B cell (primary cell): ENCODE measurements at regions not wholly inside any gene's neighbourhood (a gene's known extent, or its start where the extent isn't known, plus 50 kb on each side); places are given as distances from the start of the nearest gene placed in this dataset.

Experiments used
- ATAC-seq: fragments of 200-7000 bp; cut with Tn5 transposase; one replicate; pipeline ENCODE4 v1.10.0; 2021; ENCODE audit warnings: low read depth, mild to moderate bottlenecking, moderate number of reproducible peaks, moderate library complexity
- CTCF ChIA-PET: fragments of 350-600 bp; sonication (Branson Sonifier 250); formaldehyde crosslinking; loops from one replicate; lab custom pipeline; 2021; ENCODE audit warnings: antibody characterized with exemption, inconsistent platforms; lab: Charles Lee
- POLR2A ChIA-PET: fragments of 350-600 bp; sonication (Branson Sonifier 250); formaldehyde crosslinking; loops from one replicate; lab custom pipeline; 2021; ENCODE audit warnings: antibody characterized with exemption; lab: Charles Lee
- DNase-seq: peaks from one replicate; pipeline ENCODE4 v3.0.0; 2013
- H2AFZ ChIP-seq: 2 replicates; pipeline ENCODE4 v1.6.1; 2012; ENCODE audit warnings: mild to moderate bottlenecking, low read depth, low read length; ENCODE audit not compliant: insufficient read depth, poor library complexity, severe bottlenecking
- H3K27ac ChIP-seq, 2 donors: 1 replicate in 1 of 2; 2 replicates in 1 of 2; pipeline ENCODE4 v1.5.1; 2012 to 2013; ENCODE audit warnings: low read length in 2 of 2, mild to moderate bottlenecking in 2 of 2, moderate library complexity in 1 of 2
- H3K27me3 ChIP-seq, 4 experiments: fragments of 200-600 bp in 1 of 4; sonication (generic) in 1 of 4; replicated peaks in 1 of 4; 1 replicate in 2 of 4; 2 replicates in 2 of 4; pipeline versions ENCODE4 v1.6.1 to v1.7.0; 2013 to 2016; ENCODE audit warnings: low read length in 3 of 4, mild to moderate bottlenecking in 2 of 4, mixed read lengths in 1 of 4, moderate library complexity in 1 of 4; ENCODE audit not compliant: insufficient read depth in 4 of 4, control insufficient read depth in 3 of 4; ENCODE audit errors: control extremely low read depth in 1 of 4
- H3K36me3 ChIP-seq, 2 experiments: replicated peaks in 1 of 2; 1 replicate in 1 of 2; 2 replicates in 1 of 2; pipeline versions ENCODE4 v1.6.1 to v1.7.1; 2013; ENCODE audit warnings: low read length in 1 of 2; ENCODE audit not compliant: insufficient read depth in 2 of 2, control insufficient read depth in 1 of 2; ENCODE audit errors: control extremely low read depth in 1 of 2, extremely low read depth in 1 of 2
- H3K4me1 ChIP-seq, 2 donors: fragments of 200-600 bp in 1 of 2; sonication (generic) in 1 of 2; 1 replicate in 1 of 2; 2 replicates in 1 of 2; pipeline versions ENCODE4 v1.5.1 to v1.6.1; 2013 to 2017; ENCODE audit warnings: low read length in 2 of 2; ENCODE audit not compliant: control insufficient read depth in 2 of 2, insufficient read depth in 2 of 2
- H3K4me2 ChIP-seq: replicated peaks from 2 replicates; pipeline ENCODE3; 2012; ENCODE audit warnings: mild to moderate bottlenecking, low read depth, low read length; ENCODE audit not compliant: poor library complexity, severe bottlenecking
- H3K4me3 ChIP-seq, 5 experiments: fragments of 200-600 bp in 1 of 5; sonication (generic) in 1 of 5; 1 replicate in 3 of 5; 2 replicates in 2 of 5; pipeline versions ENCODE4 v1.5.1 to v1.7.0; 2011 to 2016; ENCODE audit warnings: low read length in 4 of 5, mild to moderate bottlenecking in 4 of 5, low read depth in 2 of 5, control low read depth in 1 of 5, moderate library complexity in 1 of 5; ENCODE audit not compliant: insufficient read depth in 1 of 5; ENCODE audit errors: control extremely low read depth in 1 of 5, extremely low read depth in 1 of 5
- H3K79me2 ChIP-seq: fragments of 200-600 bp; sonication (generic); one replicate; pipeline ENCODE4 v1.6.0; 2016; ENCODE audit warnings: low read length; ENCODE audit not compliant: control insufficient read depth, insufficient read depth
- H3K9ac ChIP-seq: fragments of 200-600 bp; sonication (generic); 2 replicates; pipeline ENCODE4 v1.6.1; 2017; ENCODE audit warnings: mild to moderate bottlenecking, low read length, moderate library complexity
- H3K9me3 ChIP-seq, 3 donors: one replicate each; pipeline versions ENCODE4 v1.6.1 to v1.7.1; 2013; ENCODE audit warnings: low read length in 2 of 3; ENCODE audit not compliant: control insufficient read depth in 2 of 3, insufficient read depth in 1 of 3; ENCODE audit errors: control extremely low read depth in 1 of 3
- H4K20me1 ChIP-seq: 2 replicates; pipeline ENCODE4 v1.6.0; 2012; ENCODE audit warnings: mild to moderate bottlenecking, low read length; ENCODE audit not compliant: insufficient read depth, control insufficient read depth, poor library complexity, severe bottlenecking
- H3K27ac Mint-ChIP-seq: one replicate; pipeline ENCODE4 v1.8.0; 2021; ENCODE audit warnings: mixed read lengths
- H3K27me3 Mint-ChIP-seq: one replicate; pipeline ENCODE4 v1.8.0; 2021; ENCODE audit warnings: mixed read lengths
- H3K4me1 Mint-ChIP-seq: one replicate; pipeline ENCODE4 v1.8.0; 2021; ENCODE audit warnings: mixed read lengths
- H3K4me3 Mint-ChIP-seq: one replicate; pipeline ENCODE4 v1.8.0; 2021; ENCODE audit warnings: mixed read lengths
- H3K9me3 Mint-ChIP-seq: one replicate; pipeline ENCODE4 v1.8.0; 2022; ENCODE audit warnings: mixed read lengths; ENCODE audit not compliant: insufficient read depth
- EZH2 ChIP-seq: IDR thresholded peaks from 2 replicates; pipeline ENCODE4 v1.6.1; 2012; ENCODE audit warnings: borderline replicate concordance, low read depth, mild to moderate bottlenecking, moderate library complexity, low read length; ENCODE audit not compliant: insufficient read depth, poor library complexity, severe bottlenecking
- WGBS: methylation state at CpG from one replicate; pipeline ENCODE4 v1.1.5; 2013; ENCODE audit warnings: missing lambda C conversion rate; ENCODE audit not compliant: insufficient coverage; 5-methylcytosine and 5-hydroxymethylcytosine counted together
- intact Hi-C: fragments of 100-400 bp; cut with micrococcal nuclease; formaldehyde crosslinking; loops from one replicate; pipeline ENCODE4 v1.10.0; 2022
- TF ChIP-seq, protein P1 (sequence below): fragments of 200-600 bp; IDR thresholded peaks from one replicate; pipeline ENCODE4 v1.8.0; 2022; ENCODE audit warnings: antibody characterized with exemption, mild to moderate bottlenecking

DNA sequence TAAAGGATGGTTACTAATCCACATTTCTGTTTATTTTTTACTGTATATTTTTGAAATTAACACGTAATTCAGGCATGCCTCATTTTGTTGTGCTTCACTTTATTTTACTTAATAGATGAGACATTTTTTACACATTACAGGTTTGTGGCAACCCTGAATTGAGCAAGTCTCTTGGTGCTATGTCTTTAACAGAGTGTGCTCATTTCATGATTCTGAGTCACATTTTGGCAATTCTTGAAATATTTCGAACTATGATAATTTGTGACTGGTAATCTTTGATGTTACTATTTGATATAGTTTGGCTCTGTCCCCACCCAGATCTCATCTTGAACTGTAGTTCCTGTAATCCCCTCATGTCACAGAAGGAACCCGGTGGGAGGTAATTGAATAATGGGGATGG lies 1120.5 kb upstream of the FLRT2 start:
- ChIA-PET POLR2A (no interaction called here), CTCF (no interaction called here)
- H3K27ac ChIP-seq: no peak overlapping the region
- H2AFZ ChIP-seq: no peak overlapping the region
- intact Hi-C loops: no loop called here
- no peak overlapping the region for H3K9ac ChIP-seq
- H3K79me2 ChIP-seq: no peaks in the 10 kb centered on the region
- DNase-seq (no peak), ATAC-seq (no peak)
- no peak overlapping the region for H3K4me3 Mint-ChIP-seq
- no peaks in the 10 kb centered on the region for H3K4me1 Mint-ChIP-seq
- TF ChIP-seq EZH2: no peak
- TF ChIP-seq, protein P1, sequence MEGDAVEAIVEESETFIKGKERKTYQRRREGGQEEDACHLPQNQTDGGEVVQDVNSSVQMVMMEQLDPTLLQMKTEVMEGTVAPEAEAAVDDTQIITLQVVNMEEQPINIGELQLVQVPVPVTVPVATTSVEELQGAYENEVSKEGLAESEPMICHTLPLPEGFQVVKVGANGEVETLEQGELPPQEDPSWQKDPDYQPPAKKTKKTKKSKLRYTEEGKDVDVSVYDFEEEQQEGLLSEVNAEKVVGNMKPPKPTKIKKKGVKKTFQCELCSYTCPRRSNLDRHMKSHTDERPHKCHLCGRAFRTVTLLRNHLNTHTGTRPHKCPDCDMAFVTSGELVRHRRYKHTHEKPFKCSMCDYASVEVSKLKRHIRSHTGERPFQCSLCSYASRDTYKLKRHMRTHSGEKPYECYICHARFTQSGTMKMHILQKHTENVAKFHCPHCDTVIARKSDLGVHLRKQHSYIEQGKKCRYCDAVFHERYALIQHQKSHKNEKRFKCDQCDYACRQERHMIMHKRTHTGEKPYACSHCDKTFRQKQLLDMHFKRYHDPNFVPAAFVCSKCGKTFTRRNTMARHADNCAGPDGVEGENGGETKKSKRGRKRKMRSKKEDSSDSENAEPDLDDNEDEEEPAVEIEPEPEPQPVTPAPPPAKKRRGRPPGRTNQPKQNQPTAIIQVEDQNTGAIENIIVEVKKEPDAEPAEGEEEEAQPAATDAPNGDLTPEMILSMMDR: no peak
- no CpG with 5 or more reads among the region's 3 CpGs for WGBS
- H3K27ac Mint-ChIP-seq: no peak overlapping the region
- peaks cover 9% of the 10 kb centered on the region for H3K9me3 Mint-ChIP-seq
- H3K36me3 ChIP-seq: no peaks in the 10 kb centered on the region
- no peak overlapping the region for H3K4me2 ChIP-seq
- no peaks in the 10 kb centered on the region for H3K4me1 ChIP-seq
- no peaks in the 10 kb centered on the region for H3K27me3 ChIP-seq
- H3K9me3 ChIP-seq: peaks cover 0 to under 1% (median 0%) of the 10 kb centered on the region in 3 donors
- no peaks in the 10 kb centered on the region for H4K20me1 ChIP-seq
- H3K4me3 ChIP-seq: no peak overlapping the region
- H3K27me3 Mint-ChIP-seq: no peaks in the 10 kb centered on the region

DNA sequence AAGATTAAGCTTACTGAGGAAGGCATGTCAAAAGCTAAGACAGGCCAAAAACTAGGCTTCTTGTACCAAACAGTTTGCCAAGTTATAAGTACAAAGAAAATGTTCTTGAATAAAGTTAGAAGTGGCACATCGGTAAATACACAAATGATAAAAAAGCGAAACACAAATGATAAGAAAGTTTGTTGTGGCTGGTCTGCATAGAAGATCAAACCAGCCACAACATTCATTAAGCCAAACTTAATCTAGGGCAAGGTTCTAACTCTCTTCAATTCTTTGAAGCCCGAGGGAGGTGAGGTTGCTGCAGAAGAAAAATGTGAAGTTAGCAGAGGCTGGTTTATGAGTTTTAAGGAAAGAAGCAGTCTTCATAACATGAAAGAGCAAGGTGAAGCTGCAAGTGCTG lies 1119.6 kb upstream of the FLRT2 start:
- ChIA-PET CTCF (no interaction called here), POLR2A (no interaction called here)
- no peaks in the 10 kb centered on the region for H3K4me1 ChIP-seq
- H3K36me3 ChIP-seq: no peaks in the 10 kb centered on the region
- WGBS: no CpG with 5 or more reads among the region's 3 CpGs
- H3K4me1 Mint-ChIP-seq: no peaks in the 10 kb centered on the region
- DNase-seq (no peak), ATAC-seq (no peak)
- H3K27me3 Mint-ChIP-seq: no peaks in the 10 kb centered on the region
- H3K4me3 Mint-ChIP-seq: no peak overlapping the region
- no peaks in the 10 kb centered on the region for H4K20me1 ChIP-seq
- H3K27me3 ChIP-seq: no peaks in the 10 kb centered on the region
- H3K4me3 ChIP-seq: no peak overlapping the region
- no peaks in the 10 kb centered on the region for H3K79me2 ChIP-seq
- no peak overlapping the region for H2AFZ ChIP-seq
- TF ChIP-seq EZH2: no peak
- TF ChIP-seq, protein P1: no peak
- H3K9me3 Mint-ChIP-seq: peaks cover 9% of the 10 kb centered on the region
- no peak overlapping the region for H3K4me2 ChIP-seq
- no peak overlapping the region for H3K27ac Mint-ChIP-seq
- no peak overlapping the region for H3K9ac ChIP-seq
- no peak overlapping the region for H3K27ac ChIP-seq
- no peaks in the 10 kb centered on the region for H3K9me3 ChIP-seq
- intact Hi-C loops: no loop called here
